GM21786 (cell line): ENCODE measurements at regions not wholly inside any gene's neighbourhood (a gene's known extent, or its start where the extent isn't known, plus 50 kb on each side); places are given as distances from the start of the nearest gene placed in this dataset.
"Not testable (repeated sequence)": the region's sequence is repeated elsewhere in the genome, so short reads cannot be mapped to it uniquely, and the experiment has no call there.

Experiments used
- ATAC-seq: cut with Tn5 transposase; IDR thresholded peaks from one replicate; pipeline ENCODE4 v1.9.1; 2021; ENCODE audit not compliant: unreplicated experiment

DNA sequence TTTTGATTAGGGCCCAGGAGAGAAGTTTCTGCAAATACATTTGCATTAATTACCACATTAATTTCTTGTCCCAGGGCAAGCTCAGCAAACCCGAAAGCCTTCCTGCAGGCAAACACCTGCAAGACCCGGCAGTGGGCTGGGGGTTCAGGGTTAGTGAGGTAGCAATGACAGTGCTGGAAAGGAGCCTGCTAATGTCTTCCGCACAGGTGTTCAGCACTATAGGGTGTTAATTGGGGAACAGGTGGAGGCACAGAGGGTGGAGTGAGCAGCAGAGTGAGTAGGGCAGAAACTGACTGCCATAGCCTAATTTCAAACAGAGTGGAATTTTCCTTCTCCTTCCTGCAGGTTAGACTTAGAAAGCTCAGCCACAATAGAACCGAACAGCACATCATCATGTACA lies 50.9 kb upstream of the UBASH3B start:
- no peak for ATAC-seq

DNA sequence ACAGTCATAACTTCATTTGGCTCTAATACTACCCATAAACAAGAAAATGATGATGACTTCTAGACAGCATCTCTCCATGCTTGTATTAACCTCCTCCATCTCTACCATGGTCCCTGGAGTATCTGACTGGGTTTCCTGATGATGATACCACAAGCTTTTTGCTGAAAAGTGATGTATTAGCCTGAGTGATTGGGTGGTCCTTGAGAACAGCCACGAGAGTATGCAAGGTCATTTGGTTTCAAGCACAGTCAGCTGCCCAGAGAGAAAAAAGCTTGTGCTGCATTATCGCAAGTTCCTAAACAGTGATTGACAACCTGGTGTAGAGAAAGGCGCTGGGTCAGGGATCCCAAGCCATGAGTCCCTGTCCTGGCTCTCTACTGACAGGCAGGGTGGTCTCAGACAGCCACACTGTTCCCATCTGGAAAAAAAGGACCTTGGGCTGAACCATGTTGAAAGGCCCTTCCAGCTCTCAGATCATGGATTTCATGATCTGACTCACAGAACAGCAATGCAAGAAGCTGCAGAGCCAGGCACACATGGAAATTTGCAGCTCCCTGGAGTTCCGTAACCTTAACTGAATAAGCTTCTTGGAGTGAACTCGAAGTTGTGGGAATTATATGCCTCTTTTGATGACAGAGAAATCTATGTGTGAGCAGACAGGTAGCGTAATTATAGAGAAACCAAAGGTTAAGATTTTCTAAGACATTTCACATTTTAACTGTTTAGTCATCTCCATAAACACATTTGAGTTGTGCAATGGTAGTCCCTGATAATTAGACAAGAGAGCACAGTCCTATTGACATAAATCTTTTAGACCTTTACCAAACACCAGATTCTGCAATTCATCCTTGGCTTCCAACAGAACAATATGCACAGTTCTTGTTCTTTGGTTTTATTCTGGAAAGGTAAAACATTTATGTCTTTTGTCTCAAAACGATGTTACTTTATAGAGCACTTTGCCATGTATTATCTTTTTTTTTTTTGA lies 54.1 kb upstream of the UBASH3B start:
- ATAC-seq = no peak

DNA sequence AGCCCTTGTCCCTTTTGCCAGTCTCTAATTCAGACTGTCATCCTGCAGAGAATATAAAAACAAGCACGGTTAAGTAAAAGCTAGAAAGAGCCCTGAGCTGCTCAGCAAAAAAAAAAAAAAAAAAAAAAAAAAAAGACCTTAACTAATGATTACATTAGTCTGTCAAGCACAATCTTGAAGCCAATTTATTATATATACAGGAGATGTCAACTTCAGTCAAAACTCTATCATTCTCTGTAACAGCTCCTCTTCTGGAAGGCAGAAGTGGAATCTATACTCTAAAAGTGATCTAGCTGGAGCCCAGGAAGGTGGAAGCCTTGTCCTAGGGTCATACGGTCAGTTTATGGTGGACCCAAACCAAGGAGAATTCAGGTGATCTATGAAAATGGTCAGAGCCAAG lies 55.2 kb upstream of the UBASH3B start:
- no peak for ATAC-seq

DNA sequence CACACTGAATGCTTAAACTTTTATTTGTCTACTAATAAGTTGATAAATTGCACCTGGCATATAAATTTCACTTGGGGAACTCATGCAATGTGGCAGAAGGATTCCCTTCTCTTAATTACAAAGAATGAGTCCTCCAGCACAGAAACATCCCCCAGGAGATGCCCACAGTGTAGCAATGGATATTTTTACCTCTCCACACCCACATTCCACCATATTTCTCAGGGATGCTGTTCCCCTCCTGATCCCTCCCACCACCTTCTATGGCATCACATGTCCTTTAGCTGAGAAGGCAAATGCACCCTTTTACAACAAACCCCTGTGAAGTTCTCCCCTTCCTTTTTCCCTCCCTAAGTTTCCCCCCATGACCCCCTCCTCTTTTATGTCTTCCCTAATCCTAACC lies 56.1 kb upstream of the UBASH3B start:
- ATAC-seq = no peak

DNA sequence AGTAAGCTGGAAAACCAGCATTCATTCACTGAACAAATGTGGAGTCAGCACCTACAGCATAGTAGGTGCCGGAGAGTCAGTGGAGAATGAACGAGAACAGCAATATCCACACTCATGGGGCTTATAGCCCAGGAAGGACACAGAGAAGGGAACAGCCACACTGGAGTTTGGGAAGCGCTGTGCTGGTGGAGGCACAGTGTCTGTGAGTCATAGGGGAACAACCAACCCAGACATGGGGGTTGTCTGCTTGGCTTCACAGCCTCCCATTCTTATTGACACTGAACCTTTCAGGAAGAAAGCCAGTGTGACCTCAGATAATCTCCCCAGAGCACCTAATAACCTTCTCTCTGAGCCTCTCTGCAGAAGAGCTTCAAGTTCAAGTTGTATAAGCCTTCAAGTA lies 56.6 kb upstream of the UBASH3B start:
- ATAC-seq = no peak

DNA sequence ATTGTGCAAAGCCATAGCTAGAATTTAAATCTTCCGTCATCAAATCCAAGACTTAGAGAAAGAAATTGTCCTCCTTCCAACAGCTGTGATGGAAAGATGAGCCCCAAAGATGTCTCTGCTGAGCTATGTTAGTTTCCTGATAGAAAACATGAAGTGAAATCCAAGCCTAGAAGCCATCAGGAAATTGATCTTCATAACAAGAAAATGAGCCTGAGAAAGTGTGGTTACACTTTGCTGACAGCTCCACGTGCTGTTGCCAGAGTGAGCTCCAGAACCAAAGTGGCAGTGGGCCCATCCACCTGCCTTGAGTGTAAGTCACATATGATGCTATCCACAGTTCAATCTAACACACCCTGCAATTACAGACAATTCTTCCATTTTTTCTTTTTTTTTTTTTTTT lies 58.0 kb upstream of the UBASH3B start:
- ATAC-seq = no peak

DNA sequence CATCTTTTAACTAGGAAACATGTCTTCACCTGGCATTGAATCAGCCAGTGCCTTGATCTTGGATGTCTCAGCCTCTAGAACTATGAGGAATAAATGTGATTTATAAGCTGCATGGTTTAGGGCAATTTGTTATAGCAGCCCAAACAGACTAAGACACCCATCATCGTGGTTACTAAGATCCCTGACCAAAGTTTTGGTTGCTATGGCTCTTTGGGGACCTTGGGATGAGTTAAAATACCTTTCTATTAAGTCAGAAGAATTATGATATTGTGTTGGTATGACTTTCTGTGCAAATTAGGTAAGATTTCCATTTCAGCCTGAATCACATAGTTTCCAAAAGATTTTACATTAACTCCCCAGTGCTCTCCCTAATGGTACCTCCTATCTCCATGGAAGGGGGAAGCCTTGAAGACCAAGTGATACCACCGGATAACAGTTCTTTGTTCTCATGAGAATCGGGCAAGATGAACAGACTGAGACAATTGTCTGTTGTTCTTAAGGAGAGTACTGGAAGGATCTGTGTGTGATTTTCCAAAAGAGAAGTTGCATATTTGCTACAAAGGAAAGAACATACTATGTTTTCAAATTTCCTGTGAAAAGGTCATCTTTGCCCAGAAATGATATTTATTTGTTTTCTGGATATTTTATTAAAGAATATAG lies 60.4 kb upstream of the UBASH3B start:
- ATAC-seq = no peak

DNA sequence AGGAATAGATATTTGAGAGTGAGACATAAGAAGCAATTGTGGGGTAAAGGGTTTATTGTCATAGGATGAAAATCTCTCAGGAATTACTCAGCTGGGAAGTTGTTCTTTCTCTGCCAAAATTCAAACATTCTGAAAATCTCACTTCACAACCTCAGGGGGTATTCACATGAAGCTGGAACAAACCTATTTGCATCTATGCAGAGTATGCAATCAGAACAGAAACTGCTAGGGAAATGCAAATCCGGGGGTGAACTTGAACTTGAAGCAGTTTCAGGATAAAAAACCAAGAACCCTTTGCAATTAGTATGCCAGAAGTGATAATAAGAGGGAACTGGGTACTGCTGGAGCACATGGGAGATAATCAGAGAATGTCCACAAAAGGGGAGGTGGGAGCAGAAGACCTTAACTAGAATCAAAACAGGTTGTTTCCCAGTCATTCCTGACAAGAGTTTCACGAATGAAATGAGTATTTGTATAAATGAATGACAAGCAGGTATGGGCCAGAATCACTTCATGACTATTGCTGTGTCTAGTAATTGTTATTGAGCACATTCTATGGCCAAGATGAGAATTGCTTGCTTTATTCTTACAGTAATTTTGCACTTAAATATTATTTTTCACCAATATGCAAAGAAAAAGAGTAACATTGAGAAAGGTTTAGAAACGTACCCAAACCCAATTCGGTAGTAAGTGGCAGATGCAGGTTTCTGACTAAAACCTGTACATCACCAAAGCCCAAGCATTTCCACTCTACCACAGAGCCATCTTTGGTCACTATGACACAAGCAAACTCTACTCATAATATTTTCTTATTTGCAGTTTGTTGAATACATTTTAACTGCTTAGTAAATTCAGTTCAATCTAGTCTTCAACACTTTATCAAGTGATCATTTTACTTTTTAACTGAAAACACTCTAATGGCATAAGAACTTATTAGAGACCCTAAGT lies 61.8 kb upstream of the UBASH3B start:
- ATAC-seq = no peak

DNA sequence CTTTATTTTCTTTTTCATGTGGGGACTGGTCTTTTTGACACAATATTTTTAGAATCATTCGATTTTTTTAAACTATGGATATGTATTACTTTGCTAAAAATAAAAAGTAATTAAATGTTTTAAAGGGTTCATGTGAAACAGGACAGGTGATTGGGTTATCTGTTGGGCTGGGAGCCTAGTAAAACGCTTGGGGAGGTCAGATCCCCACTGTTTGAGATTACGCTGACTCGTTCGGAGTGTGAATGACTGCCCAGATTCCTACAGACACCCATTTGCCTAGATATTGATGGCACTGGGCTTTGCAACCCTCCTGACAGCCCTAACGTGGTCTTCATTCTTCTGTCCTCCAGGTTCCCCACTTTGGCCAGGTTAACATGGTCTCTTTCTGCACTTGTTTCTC lies 62.9 kb upstream of the UBASH3B start:
- ATAC-seq = no peak

DNA sequence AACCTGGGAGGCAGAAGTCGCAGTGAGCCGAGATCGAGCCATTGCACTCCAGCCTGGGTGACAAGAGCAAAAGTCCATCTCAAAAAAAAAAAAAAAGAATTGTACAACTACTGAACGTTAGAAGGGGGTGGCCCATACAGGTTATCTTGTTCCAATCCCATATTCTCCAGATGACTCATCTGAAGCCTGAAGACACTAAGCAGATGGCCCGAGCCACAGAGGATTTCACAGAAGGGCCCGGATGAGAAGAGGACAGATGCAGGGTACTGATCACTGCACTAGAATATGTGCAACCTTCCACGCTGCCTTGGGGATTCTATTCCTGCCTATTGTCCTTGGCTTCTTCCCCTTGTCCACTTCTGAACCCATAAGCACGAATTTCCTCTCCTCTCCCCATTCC lies 70.9 kb upstream of the UBASH3B start:
- no peak for ATAC-seq

DNA sequence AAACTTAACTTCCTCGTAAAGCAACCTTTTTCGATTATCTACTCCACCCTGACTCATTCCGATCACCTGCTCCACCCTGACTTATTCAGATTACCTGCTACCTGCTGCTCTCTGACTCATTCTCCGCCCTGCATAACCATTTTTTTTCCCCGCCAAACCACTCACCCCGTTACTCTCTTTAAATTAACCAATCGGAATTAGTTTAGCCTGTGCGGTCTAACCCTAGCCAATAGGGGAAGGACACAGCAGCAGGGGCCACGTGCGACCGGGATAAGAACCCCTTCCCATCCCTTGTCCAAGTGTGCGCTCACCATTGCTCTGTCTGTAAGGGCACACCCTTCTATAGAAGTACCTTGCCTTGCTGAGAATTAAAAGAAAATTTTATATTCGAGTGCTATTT lies 75.5 kb upstream of the UBASH3B start:
- ATAC-seq = not testable (repeated sequence)

DNA sequence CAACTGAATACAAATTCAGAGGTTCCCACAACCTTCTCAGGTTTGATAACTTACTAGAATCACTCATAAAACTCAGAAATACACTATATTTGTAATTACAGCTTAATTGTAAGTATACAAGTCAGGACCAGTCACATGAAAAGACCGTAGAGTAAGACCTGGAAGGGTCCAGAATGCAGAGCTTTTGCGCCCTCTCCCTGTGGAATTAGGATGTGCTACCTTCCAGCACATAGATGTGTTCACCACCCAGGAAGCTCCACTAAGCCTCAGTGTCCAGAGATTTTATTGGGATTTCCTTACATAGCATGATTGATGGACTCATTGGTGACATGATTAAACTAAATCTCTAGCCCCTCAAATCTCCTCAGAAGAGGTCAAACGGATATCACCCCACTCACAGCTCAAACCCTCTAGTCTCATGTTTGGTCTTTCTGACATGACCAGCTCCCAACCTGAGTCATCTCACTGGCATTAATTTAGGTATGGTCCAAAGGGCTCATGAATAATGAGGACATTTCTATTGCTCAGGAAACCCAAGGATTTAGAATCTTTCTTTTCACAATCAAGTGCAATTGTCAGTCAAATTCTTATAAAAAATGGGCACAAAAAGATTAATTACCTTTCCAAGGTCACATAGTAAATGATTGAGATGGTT lies 77.2 kb upstream of the UBASH3B start:
- ATAC-seq = no peak

DNA sequence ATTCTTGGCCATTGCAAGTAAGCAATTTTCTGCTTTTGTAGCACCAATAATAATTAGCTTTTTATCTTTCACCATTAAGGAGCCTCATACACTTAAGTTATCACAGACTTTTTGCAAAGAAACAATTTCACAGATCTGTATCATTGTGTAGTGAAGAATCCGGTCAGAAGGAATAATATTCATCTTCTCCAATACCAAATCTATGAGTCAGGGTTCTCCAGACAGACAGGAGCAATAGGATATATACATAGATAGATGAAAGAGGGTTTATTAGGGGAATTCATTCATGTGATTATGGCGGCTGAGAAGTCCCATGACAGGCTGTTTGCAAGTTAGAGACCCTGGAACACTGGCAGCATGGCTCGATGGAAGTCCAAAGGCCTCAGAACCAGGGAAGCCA lies 82.9 kb upstream of the UBASH3B start:
- no peak for ATAC-seq

DNA sequence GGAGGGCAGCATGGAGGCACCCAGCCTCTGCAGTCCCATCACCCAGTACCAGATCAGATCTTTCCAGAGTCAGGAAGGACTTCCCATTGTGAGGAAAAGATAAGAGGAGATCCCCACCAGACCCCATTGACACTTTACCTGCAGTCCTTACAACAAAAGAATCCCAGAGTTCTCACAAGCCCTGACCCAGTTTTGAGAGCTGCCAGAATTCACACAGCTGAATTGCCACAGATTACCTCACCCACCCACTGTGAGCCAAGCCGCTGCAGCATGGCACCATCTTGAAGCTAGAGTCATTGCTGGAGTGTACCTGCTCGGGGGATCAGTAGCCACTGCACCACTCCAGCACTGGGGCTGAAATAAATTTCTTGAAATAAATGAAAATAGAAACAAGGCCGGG lies 91.8 kb upstream of the UBASH3B start:
- ATAC-seq = no peak

DNA sequence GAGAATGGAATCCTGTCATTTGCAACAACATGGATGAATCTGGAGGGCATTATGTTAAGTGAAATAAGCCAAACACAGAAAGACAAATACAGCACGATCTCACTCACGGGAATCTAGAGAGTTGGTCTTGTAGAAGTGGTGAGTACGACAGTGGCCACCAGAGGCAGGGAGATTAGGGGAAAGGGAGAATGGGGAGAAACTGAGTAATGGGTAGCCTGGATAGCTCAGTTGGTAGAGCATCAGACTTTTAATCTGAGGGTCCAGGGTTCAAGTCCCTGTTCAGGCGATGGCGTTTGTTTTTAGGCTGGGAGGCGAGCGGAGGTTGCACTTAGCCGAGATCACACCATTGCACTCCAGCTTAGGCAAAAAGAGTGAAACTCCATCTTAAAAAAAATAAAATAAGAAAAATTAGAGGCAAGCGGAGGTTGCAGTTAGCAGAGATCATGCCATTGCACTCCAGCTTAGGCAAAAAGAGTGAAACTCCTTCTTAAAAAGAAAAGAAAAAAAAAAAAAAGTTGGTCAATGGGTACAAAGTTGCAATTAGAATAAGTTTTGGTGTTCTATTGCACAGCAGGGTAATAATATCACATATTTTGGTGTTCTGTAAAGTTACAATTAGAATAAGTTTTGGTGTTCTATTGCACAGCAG lies 95.7 kb upstream of the UBASH3B start:
- no peak for ATAC-seq

DNA sequence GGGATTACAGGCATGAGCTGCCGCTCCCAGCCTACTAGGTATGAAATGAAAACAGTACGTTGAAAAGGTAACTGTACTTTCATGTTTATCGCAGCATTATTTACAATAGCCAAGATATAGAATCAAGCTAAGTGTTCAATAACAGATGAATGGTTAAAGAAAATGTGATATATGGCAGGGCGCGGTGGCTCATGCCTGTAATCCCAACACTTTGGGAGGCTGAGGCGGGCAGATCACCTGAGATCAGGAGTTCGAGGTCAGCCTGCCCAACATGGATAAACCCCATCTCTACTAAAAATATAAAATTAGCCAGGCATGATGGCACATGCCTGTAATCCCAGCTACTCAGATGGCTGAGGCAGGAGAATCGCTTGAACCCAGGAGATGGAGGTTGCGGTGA lies 96.3 kb upstream of the UBASH3B start:
- not testable (repeated sequence) for ATAC-seq

DNA sequence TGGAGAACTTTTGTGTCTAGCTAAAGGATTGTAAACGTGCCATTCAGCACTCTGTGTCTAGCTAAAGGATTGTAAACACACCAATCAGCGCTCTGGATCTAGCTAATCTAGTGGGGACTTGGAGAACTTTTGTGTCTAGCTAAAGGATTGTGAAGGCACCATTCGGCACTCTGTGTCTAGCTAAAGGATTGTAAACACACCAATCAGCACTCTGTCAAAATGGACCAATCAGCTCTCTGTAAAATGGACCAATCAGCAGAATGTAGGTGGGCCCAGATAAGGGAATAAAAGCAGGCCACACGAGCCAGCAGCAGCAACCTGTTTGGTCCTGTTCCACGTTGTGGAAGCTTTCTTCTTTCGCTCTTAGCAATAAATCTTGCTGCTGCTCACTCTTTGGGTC lies 98.4 kb upstream of the UBASH3B start:
- not testable (repeated sequence) for ATAC-seq

DNA sequence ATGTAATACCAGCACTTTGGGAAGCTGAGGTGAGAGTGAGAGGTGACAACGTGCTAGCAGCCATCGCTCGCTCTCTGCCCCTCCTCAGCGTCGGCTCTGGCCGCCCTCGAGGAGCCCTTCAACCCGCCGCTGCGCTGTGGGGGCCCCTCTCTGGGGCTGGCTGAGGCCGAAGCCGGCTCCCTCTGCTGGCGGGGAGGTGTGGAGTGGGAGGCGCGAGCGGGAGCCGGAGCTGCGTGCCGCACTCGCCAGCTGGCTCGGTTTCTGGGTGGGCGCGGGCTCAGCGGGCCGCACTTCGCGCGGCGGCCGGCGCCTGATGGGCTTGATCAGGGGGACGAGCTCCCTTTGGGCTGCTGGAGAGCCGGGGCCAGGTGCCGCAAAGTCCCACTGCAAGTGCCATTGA lies 98.9 kb upstream of the UBASH3B start:
- ATAC-seq = no peak

DNA sequence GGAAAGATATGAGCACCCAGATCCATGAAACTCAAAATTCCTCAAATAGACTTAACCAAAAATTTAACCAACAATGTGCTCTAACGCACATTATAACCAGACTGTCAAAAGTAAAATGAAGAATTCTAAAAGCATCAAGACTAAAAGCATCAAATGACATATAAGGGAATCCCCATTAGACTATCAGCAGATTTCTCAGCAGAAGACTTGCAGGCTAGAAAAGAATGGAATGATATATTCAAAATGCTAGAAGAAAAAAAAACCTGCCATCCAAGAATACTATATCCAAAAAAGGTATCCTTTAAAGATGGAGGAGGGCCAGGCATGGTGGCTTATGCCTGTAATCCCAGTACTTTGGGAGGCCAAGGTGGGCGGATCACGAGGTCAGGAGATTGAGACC lies 117.5 kb upstream of the UBASH3B start:
- no peak for ATAC-seq

DNA sequence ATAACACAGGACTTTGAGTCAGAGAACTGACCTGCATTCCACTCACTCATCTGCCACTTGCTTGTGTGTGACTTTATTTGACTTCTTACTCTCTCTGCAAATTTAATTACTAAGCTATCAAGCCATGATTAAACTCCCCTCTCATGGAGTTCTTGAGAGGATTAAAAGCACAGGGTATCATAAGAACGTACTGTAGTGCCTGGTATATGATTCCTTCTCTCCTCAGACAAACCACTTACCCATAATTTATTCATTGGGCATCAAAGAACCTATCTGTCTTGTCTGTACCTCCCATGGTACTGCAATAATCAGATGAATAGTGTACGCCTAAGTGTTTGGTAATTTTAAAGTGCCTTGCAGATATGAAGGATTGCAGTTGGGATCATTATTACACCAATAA lies 130.6 kb upstream of the UBASH3B start:
- ATAC-seq = no peak
